Liver (tissue), 3 donors: ENCODE measurements at regions not wholly inside any gene's neighbourhood (a gene's known extent, or its start where the extent isn't known, plus 50 kb on each side); places are given as distances from the start of the nearest gene placed in this dataset.
"Not testable (repeated sequence)": the region's sequence is repeated elsewhere in the genome, so short reads cannot be mapped to it uniquely, and the experiment has no call there.

Source experiments
- CTCF ChIP-seq: fragments of 150-350 bp; IDR thresholded peaks from 2 replicates; pipeline ENCODE4 v1.5.1; 2017; ENCODE audit warnings: improper control_type of control experiment, low read depth, low read length; ENCODE audit not compliant: missing input control
- EGR1 ChIP-seq, 2 donors: IDR thresholded peaks; 2 replicates each; pipeline ENCODE4 v1.6.1; 2016 to 2018; ENCODE audit warnings: antibody characterized with exemption in 2 of 2, low read depth in 2 of 2
- FOXA2 ChIP-seq: IDR thresholded peaks from 2 replicates; pipeline ENCODE4 v1.6.1; 2016; ENCODE audit warnings: antibody characterized with exemption
- JUND ChIP-seq, 2 donors: IDR thresholded peaks; 2 replicates each; pipeline ENCODE4 v1.6.1; 2016; ENCODE audit warnings: antibody characterized with exemption in 2 of 2
- RAD21 ChIP-seq, 2 donors: IDR thresholded peaks; 2 replicates each; pipeline ENCODE4 v1.6.1; 2016; ENCODE audit warnings: antibody characterized with exemption in 2 of 2, mild to moderate bottlenecking in 2 of 2
- REST ChIP-seq: IDR thresholded peaks from 2 replicates; pipeline ENCODE4 v1.6.1; 2016; ENCODE audit warnings: antibody characterized with exemption, mild to moderate bottlenecking
- RXRA ChIP-seq, 2 donors: IDR thresholded peaks; 2 replicates each; pipeline ENCODE4 v1.6.1; 2017 to 2018; ENCODE audit warnings: antibody characterized with exemption in 2 of 2, mild to moderate bottlenecking in 1 of 2
- ZBTB33 ChIP-seq: IDR thresholded peaks from 2 replicates; pipeline ENCODE4 v1.6.1; 2016; ENCODE audit warnings: antibody characterized with exemption
- donor health status: healthy.
- donor health status: healthy.

- TF ChIP-seq EGR1 (IDR thresholded peaks at IDR 0.05; ENCODE audit: low read depth in 2 of 2); REST; RAD21 (IDR thresholded peaks at IDR 0.05); FOXA2; CTCF; RXRA (IDR thresholded peaks at IDR 0.05); ZBTB33; JUND (IDR thresholded peaks at IDR 0.05): not testable (repeated sequence)
Observed at GRCh38 chr5:158494044-158494443, 605.7 kb downstream of the EBF1 start.
